ENCODE measurements at regions not wholly inside any gene's neighbourhood (a gene's known extent, or its start where the extent isn't known, plus 50 kb on each side); places are given as distances from the start of the nearest gene placed in this dataset.
A peak's percentile ranks its signal among the peaks of the same experiment; 100 is the strongest.

DNA sequence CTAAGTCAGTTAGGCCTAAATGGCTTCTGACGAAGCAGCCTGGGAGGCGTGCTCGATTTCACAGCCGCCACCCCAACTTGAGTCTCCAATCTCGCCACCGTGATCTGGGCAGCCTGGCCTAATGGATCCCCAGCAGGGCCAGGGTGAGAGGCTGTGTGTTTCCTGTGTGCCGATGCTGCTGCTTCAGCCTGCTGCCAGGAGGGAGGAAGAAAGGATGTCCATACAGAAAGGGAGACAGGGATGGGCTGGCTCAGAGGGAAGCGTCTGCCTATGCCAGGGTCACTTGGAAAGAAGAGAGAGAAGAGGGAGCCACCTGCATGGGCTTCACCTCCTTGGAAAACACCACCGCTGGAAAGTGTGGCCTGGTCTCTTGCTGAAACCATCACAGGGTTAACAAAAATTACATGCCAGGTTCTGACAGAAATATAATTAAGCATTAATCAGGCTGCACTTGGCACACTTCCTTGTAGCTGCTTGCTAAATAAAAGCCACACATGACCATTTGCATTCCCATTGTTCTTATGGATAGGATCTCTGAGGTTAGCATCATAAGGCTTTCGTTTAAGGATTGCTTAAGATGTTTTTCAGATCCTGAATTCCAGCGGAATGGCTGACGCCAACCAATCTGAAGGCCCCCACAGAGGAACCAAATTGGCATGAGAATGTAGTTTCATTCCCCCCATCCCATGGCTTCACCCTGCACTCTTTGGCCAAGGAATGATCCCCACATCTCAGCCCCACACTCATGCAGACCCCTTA lies 108.8 kb upstream of the SLC1A4 start:
- peaks cover 8% of the 10 kb centered on the region; the same call in 1 of the 2 replicates for H3K4me1 ChIP-seq (ENCODE audit: insufficient read depth, low read length)
- H3K27me3 ChIP-seq (ENCODE audit: insufficient read depth, low read length) = no peaks in the 10 kb centered on the region
- H3K4me2 ChIP-seq (ENCODE audit: insufficient read depth, insufficient read length, low read length) = no peak overlapping the region
- H2AK5ac ChIP-seq (ENCODE audit: insufficient read length, low read length) = no peak overlapping the region
- DNase-seq = peak; percentile 51
- no peak overlapping the region for H4K5ac ChIP-seq (ENCODE audit: insufficient read length, low read depth, low read length)
- H3K23me2 ChIP-seq (ENCODE audit: insufficient read length, low read depth, low read length, poor library complexity, severe bottlenecking) = no peaks in the 10 kb centered on the region
- no peaks in the 10 kb centered on the region for H3K9me3 ChIP-seq (ENCODE audit: control insufficient read depth, low read depth, low read length)
- H2BK5ac ChIP-seq (ENCODE audit: insufficient read length, low read length) = no peak overlapping the region
- Mint-ChIP-seq H3K4me3 (peak overlapping the region; percentile 5 to 11; a peak in 3 of 5 replicates), H3K36me3 (ENCODE audit: insufficient read depth in 1 of 3, low read depth in 3 of 3) (no peaks in the 10 kb centered on the region; a peak in 1 of 7 replicates), H3K4me1 (peaks cover 36 to 47% of the 10 kb centered on the region in 2 experiments), H3K9me3 (no peaks in the 10 kb centered on the region; a peak in 1 of 5 replicates), H3K27ac (peak overlapping the region; percentile 11 to 97 (median 93); a peak in 6 of 7 replicates), H3K27me3 (ENCODE audit: low read depth) (no peaks in the 10 kb centered on the region; the same call in 1 of the 2 replicates)
- TF ChIP-seq, protein P1, sequence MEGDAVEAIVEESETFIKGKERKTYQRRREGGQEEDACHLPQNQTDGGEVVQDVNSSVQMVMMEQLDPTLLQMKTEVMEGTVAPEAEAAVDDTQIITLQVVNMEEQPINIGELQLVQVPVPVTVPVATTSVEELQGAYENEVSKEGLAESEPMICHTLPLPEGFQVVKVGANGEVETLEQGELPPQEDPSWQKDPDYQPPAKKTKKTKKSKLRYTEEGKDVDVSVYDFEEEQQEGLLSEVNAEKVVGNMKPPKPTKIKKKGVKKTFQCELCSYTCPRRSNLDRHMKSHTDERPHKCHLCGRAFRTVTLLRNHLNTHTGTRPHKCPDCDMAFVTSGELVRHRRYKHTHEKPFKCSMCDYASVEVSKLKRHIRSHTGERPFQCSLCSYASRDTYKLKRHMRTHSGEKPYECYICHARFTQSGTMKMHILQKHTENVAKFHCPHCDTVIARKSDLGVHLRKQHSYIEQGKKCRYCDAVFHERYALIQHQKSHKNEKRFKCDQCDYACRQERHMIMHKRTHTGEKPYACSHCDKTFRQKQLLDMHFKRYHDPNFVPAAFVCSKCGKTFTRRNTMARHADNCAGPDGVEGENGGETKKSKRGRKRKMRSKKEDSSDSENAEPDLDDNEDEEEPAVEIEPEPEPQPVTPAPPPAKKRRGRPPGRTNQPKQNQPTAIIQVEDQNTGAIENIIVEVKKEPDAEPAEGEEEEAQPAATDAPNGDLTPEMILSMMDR (conservative IDR thresholded peaks at IDR 0.05) = no peak
- no peak overlapping the region for H2BK15ac ChIP-seq (ENCODE audit: low read depth, low read length)
- no peaks in the 10 kb centered on the region for H4K20me1 ChIP-seq (ENCODE audit: control insufficient read depth, insufficient read depth, insufficient read length)
- no peak overlapping the region for H2BK120ac ChIP-seq (ENCODE audit: low read depth, low read length, poor library complexity, severe bottlenecking)
- peak overlapping the region; percentile 18 for H3K18ac ChIP-seq (ENCODE audit: insufficient read length, low read depth, low read length)
- H2AFZ ChIP-seq (ENCODE audit: low read length) = no peak overlapping the region
- no peak overlapping the region for H2BK12ac ChIP-seq (ENCODE audit: insufficient read length, low read depth, low read length)
- no CpG with 5 or more reads among the region's 12 CpGs for WGBS (ENCODE audit: extremely low coverage, insufficient read length, low lambda C conversion rate)
- H3K14ac ChIP-seq (ENCODE audit: insufficient read depth, low read length) = no peak overlapping the region
- no peak overlapping the region for H4K91ac ChIP-seq (ENCODE audit: insufficient read length, low read depth, low read length)
- H3K79me1 ChIP-seq (ENCODE audit: insufficient read depth, low read depth, low read length, poor library complexity, severe bottlenecking) = no peaks in the 10 kb centered on the region
- no peak overlapping the region for H2BK20ac ChIP-seq (ENCODE audit: low read depth, low read length, poor library complexity, severe bottlenecking)
- H3K9ac ChIP-seq (ENCODE audit: extremely low read depth, insufficient read length, low read length) = no peak overlapping the region
- H3K23ac ChIP-seq (ENCODE audit: insufficient read length, low read depth, low read length) = no peak overlapping the region
- H3K79me2 ChIP-seq (ENCODE audit: insufficient read depth, low read length) = no peaks in the 10 kb centered on the region
- H3T11ph ChIP-seq (ENCODE audit: low read length) = no peak overlapping the region
- H3K56ac ChIP-seq (ENCODE audit: insufficient read length, low read depth, low read length) = no peak overlapping the region
- no peak overlapping the region for H3K27ac ChIP-seq (ENCODE audit: insufficient read length, low read depth, low read length)
- no peak overlapping the region for H4K8ac ChIP-seq (replicated peaks; ENCODE audit: insufficient read length, low read depth, low read length)
- no peak overlapping the region for H3K4ac ChIP-seq (ENCODE audit: low read depth, low read length)

Measured in H9 (cell line).